CD4-positive, alpha-beta T cell (primary cell): ENCODE measurements at regions not wholly inside any gene's neighbourhood (a gene's known extent, or its start where the extent isn't known, plus 50 kb on each side); places are given as distances from the start of the nearest gene placed in this dataset.

ENCODE experiments used
- ATAC-seq: fragments of 200-7000 bp; cut with Tn5 transposase; one replicate; pipeline ENCODE4 v1.10.0; 2022; ENCODE audit warnings: mild to moderate bottlenecking; ENCODE audit not compliant: poor library complexity
- CTCF ChIA-PET: fragments of 350-600 bp; sonication (Branson Sonifier 250); formaldehyde crosslinking; loops from one replicate; lab custom pipeline; 2021; ENCODE audit warnings: antibody characterized with exemption, inconsistent platforms; lab: Charles Lee
- POLR2A ChIA-PET: fragments of 350-600 bp; sonication (Branson Sonifier 250); formaldehyde crosslinking; loops from one replicate; lab custom pipeline; 2021; ENCODE audit warnings: antibody characterized with exemption, inconsistent platforms; lab: Charles Lee
- DNase-seq, 14 experiments: peaks; one replicate each; pipeline ENCODE4 v3.0.0-alpha.2; 2013 to 2020; ENCODE audit warnings: mixed read lengths in 2 of 14
- H3K27ac ChIP-seq, 2 donors: one replicate each; pipeline versions ENCODE4 v1.5.1 to v1.7.0; 2013; ENCODE audit warnings: low read length in 2 of 2, low read depth in 1 of 2, mild to moderate bottlenecking in 1 of 2
- H3K27me3 ChIP-seq, 2 experiments: 1 replicate in 1 of 2; 2 replicates in 1 of 2; pipeline versions ENCODE4 v1.6.1 to v1.7.0; 2013; ENCODE audit warnings: low read length in 2 of 2, control low read depth in 1 of 2, mild to moderate bottlenecking in 1 of 2, moderate library complexity in 1 of 2; ENCODE audit not compliant: insufficient read depth in 2 of 2, control insufficient read depth in 1 of 2
- H3K36me3 ChIP-seq: one replicate; pipeline ENCODE4 v1.6.1; 2013; ENCODE audit warnings: low read length, control low read depth; ENCODE audit not compliant: insufficient read depth
- H3K4me1 ChIP-seq: one replicate; pipeline ENCODE4 v1.6.1; 2013; ENCODE audit warnings: low read length, control low read depth; ENCODE audit not compliant: insufficient read depth
- H3K4me3 ChIP-seq: one replicate; pipeline ENCODE4 v1.5.1; 2013; ENCODE audit warnings: mild to moderate bottlenecking, low read length, moderate library complexity
- H3K9me3 ChIP-seq, 2 experiments: 1 replicate in 1 of 2; 2 replicates in 1 of 2; pipeline versions ENCODE4 v1.6.1 to v1.7.0; 2013; ENCODE audit warnings: low read length in 2 of 2, mild to moderate bottlenecking in 2 of 2, control low read depth in 1 of 2, moderate library complexity in 1 of 2; ENCODE audit not compliant: control insufficient read depth in 1 of 2, insufficient read depth in 1 of 2
- H3K27ac Mint-ChIP-seq: one replicate; pipeline ENCODE4 v1.8.0; 2020; ENCODE audit warnings: mixed read lengths
- H3K27me3 Mint-ChIP-seq: one replicate; pipeline ENCODE4 v1.8.0; 2021; ENCODE audit warnings: mixed read lengths
- H3K36me3 Mint-ChIP-seq: one replicate; pipeline ENCODE4 v1.8.0; 2021; ENCODE audit warnings: low read depth, mixed read lengths
- H3K4me1 Mint-ChIP-seq: one replicate; pipeline ENCODE4 v1.8.0; 2021; ENCODE audit warnings: low read depth, mixed read lengths
- H3K4me3 Mint-ChIP-seq: one replicate; pipeline ENCODE4 v1.8.0; 2020; ENCODE audit warnings: mild to moderate bottlenecking, mixed read lengths
- H3K9me3 Mint-ChIP-seq: one replicate; pipeline ENCODE4 v1.8.0; 2020; ENCODE audit warnings: mixed read lengths
- intact Hi-C, 2 experiments: fragments of 100-400 bp; cut with DNase I in 1 of 2; cut with micrococcal nuclease in 1 of 2; formaldehyde crosslinking; loops; one replicate each; pipeline versions ENCODE4 v1.15.1 to v1.9.0; 2023 to 2025; cut with DNase I, micrococcal nuclease
- TF ChIP-seq, protein P1 (sequence below): fragments of 200-600 bp; IDR thresholded peaks from one replicate; pipeline ENCODE4 v1.8.0; 2022; ENCODE audit warnings: antibody characterized with exemption, mild to moderate bottlenecking

GRCh38 chr21:15539376-15539775 is 190.4 kb upstream of the USP25 start:
- Histone ChIP-seq H3K27ac (no peak overlapping the region), H3K4me3 (no peak overlapping the region), H3K9me3 (no peaks in the 10 kb centered on the region), H3K36me3 (no peaks in the 10 kb centered on the region), H3K27me3 (no peaks in the 10 kb centered on the region), H3K4me1 (no peaks in the 10 kb centered on the region)
- no peak for ATAC-seq
- H3K4me1 Mint-ChIP-seq: peaks cover 6% of the 10 kb centered on the region
- H3K36me3 Mint-ChIP-seq: no peaks in the 10 kb centered on the region
- H3K4me3 Mint-ChIP-seq: no peak overlapping the region
- no peak for DNase-seq
- H3K27me3 Mint-ChIP-seq: no peaks in the 10 kb centered on the region
- H3K9me3 Mint-ChIP-seq: no peaks in the 10 kb centered on the region
- no peak overlapping the region for H3K27ac Mint-ChIP-seq
- POLR2A ChIA-PET: no interaction called here
- CTCF ChIA-PET: no interaction called here
- TF ChIP-seq, protein P1, sequence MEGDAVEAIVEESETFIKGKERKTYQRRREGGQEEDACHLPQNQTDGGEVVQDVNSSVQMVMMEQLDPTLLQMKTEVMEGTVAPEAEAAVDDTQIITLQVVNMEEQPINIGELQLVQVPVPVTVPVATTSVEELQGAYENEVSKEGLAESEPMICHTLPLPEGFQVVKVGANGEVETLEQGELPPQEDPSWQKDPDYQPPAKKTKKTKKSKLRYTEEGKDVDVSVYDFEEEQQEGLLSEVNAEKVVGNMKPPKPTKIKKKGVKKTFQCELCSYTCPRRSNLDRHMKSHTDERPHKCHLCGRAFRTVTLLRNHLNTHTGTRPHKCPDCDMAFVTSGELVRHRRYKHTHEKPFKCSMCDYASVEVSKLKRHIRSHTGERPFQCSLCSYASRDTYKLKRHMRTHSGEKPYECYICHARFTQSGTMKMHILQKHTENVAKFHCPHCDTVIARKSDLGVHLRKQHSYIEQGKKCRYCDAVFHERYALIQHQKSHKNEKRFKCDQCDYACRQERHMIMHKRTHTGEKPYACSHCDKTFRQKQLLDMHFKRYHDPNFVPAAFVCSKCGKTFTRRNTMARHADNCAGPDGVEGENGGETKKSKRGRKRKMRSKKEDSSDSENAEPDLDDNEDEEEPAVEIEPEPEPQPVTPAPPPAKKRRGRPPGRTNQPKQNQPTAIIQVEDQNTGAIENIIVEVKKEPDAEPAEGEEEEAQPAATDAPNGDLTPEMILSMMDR: no peak
- intact Hi-C loops: loop anchor here in 1 of 2 experiments (10.0 kb wide), 1 partner anchor 55 kb away; no protein-coding TSS in a partner anchor

GRCh38 chr21:15543473-15543872 is 186.3 kb upstream of the USP25 start:
- Mint-ChIP-seq H3K27ac (no peak overlapping the region), H3K36me3 (no peaks in the 10 kb centered on the region), H3K4me3 (no peak overlapping the region), H3K27me3 (no peaks in the 10 kb centered on the region), H3K4me1 (no peaks in the 10 kb centered on the region), H3K9me3 (no peaks in the 10 kb centered on the region)
- CTCF ChIA-PET: no interaction called here
- TF ChIP-seq, protein P1: no peak
- intact Hi-C loops: no loop called here
- Histone ChIP-seq H3K36me3 (no peaks in the 10 kb centered on the region), H3K4me3 (no peak overlapping the region), H3K27ac (no peak overlapping the region), H3K9me3 (no peaks in the 10 kb centered on the region), H3K4me1 (no peaks in the 10 kb centered on the region), H3K27me3 (no peaks in the 10 kb centered on the region)
- POLR2A ChIA-PET: no interaction called here
- ATAC-seq: no peak
- no peak for DNase-seq

- no peaks in the 10 kb centered on the region for H3K27me3 ChIP-seq
- Mint-ChIP-seq H3K4me3 (no peak overlapping the region), H3K4me1 (peaks cover 18% of the 10 kb centered on the region), H3K27ac (no peak overlapping the region), H3K36me3 (no peaks in the 10 kb centered on the region), H3K27me3 (no peaks in the 10 kb centered on the region), H3K9me3 (no peaks in the 10 kb centered on the region)
- intact Hi-C loops: loop anchor here in 1 of 2 experiments (5.0 kb wide), 2 partner anchors 62 to 487 kb away; partner anchors contain the start of gene NRIP1
- ChIA-PET POLR2A (no interaction called here), CTCF (no interaction called here)
- H3K4me3 ChIP-seq: no peak overlapping the region
- peaks cover 11% of the 10 kb centered on the region for H3K4me1 ChIP-seq
- ATAC-seq (no peak), DNase-seq (no peak)
- TF ChIP-seq, protein P1: no peak
- no peaks in the 10 kb centered on the region for H3K36me3 ChIP-seq
- no peak overlapping the region for H3K27ac ChIP-seq
- H3K9me3 ChIP-seq: no peaks in the 10 kb centered on the region
These were observed 180.1 kb upstream of the USP25 start for GRCh38 chr21:15549671-15550070.
